Esophagus squamous epithelium (tissue), 4 donors: ENCODE measurements at regions not wholly inside any gene's neighbourhood (a gene's known extent, or its start where the extent isn't known, plus 50 kb on each side); places are given as distances from the start of the nearest gene placed in this dataset.

Experiments
- POLR2A ChIP-seq, 4 donors: fragments of 450-650 bp; IDR thresholded peaks; one replicate each; pipeline ENCODE4 v1.6.1; 2017; ENCODE audit warnings: antibody characterized with exemption in 4 of 4, mild to moderate bottlenecking in 4 of 4, moderate library complexity in 3 of 4
- TF ChIP-seq, protein P1 (sequence below), 6 experiments: fragments of 450-650 bp in 4 of 6; fragments of 200-600 bp in 2 of 6; sonication (generic) in 2 of 6; IDR thresholded peaks; one replicate each; pipeline ENCODE4 v1.5.1; 2016 to 2019; ENCODE audit warnings: antibody characterized with exemption in 6 of 6, mild to moderate bottlenecking in 4 of 6, moderate library complexity in 4 of 6

GRCh38 chr9:102875687-102876086 lies 119.4 kb upstream of the CYLC2 start:
- TF ChIP-seq, protein P1, sequence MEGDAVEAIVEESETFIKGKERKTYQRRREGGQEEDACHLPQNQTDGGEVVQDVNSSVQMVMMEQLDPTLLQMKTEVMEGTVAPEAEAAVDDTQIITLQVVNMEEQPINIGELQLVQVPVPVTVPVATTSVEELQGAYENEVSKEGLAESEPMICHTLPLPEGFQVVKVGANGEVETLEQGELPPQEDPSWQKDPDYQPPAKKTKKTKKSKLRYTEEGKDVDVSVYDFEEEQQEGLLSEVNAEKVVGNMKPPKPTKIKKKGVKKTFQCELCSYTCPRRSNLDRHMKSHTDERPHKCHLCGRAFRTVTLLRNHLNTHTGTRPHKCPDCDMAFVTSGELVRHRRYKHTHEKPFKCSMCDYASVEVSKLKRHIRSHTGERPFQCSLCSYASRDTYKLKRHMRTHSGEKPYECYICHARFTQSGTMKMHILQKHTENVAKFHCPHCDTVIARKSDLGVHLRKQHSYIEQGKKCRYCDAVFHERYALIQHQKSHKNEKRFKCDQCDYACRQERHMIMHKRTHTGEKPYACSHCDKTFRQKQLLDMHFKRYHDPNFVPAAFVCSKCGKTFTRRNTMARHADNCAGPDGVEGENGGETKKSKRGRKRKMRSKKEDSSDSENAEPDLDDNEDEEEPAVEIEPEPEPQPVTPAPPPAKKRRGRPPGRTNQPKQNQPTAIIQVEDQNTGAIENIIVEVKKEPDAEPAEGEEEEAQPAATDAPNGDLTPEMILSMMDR (IDR thresholded peaks at IDR 0.05), result no peak
- no peak for TF ChIP-seq POLR2A (IDR thresholded peaks at IDR 0.05)
